ENCODE measurements at regions not wholly inside any gene's neighbourhood (a gene's known extent, or its start where the extent isn't known, plus 50 kb on each side); places are given as distances from the start of the nearest gene placed in this dataset.

- TF ChIP-seq POLR2A (IDR thresholded peaks at IDR 0.05), result no peak
- TF ChIP-seq CTCF (IDR thresholded peaks at IDR 0.05), result no peak
- no peaks in the 10 kb centered on the region for H3K4me1 ChIP-seq
- H3K27me3 ChIP-seq, result no peaks in the 10 kb centered on the region
- DNase-seq (no peak), ATAC-seq (no peak)
- no peak overlapping the region for H3K27ac ChIP-seq
- H3K36me3 ChIP-seq (replicated peaks in 1 of 2; ENCODE audit: insufficient read depth in 1 of 2, low read depth in 2 of 2), result no peaks in the 10 kb centered on the region
- no peaks in the 10 kb centered on the region for H3K9me3 ChIP-seq
- intact Hi-C loops (cut with DNase I), result no loop called here
- 60 to 63% methylated on average over 8 of the region's 8 CpGs for WGBS, 2 donors
- H3K4me3 ChIP-seq, result no peak overlapping the region
Observed at GRCh38 chr19:31168106-31168625, 181.1 kb downstream of the TSHZ3 start.

GRCh38 chr19:31167690-31168089 is 181.5 kb downstream of the TSHZ3 start:
- H3K36me3 ChIP-seq (replicated peaks in 1 of 2; ENCODE audit: insufficient read depth in 1 of 2, low read depth in 2 of 2), result no peaks in the 10 kb centered on the region
- 7 to 16% methylated on average over 8 of the region's 8 CpGs for WGBS, 2 donors
- H3K9me3 ChIP-seq, result no peaks in the 10 kb centered on the region
- ATAC-seq, result no peak
- H3K4me3 ChIP-seq, result no peak overlapping the region
- no peaks in the 10 kb centered on the region for H3K27me3 ChIP-seq
- DNase-seq, result no peak
- intact Hi-C loops (cut with DNase I), result no loop called here
- TF ChIP-seq POLR2A (IDR thresholded peaks at IDR 0.05) (no peak), CTCF (IDR thresholded peaks at IDR 0.05) (no peak)
- no peaks in the 10 kb centered on the region for H3K4me1 ChIP-seq
- H3K27ac ChIP-seq, result no peak overlapping the region

GRCh38 chr19:31166206-31166605 is 183.0 kb downstream of the TSHZ3 start:
- no peaks in the 10 kb centered on the region for H3K4me1 ChIP-seq
- 23 to 42% methylated on average over 2 of the region's 2 CpGs for WGBS, 2 donors
- H3K27ac ChIP-seq, result no peak overlapping the region
- intact Hi-C loops (cut with DNase I), result no loop called here
- no peaks in the 10 kb centered on the region for H3K27me3 ChIP-seq
- ATAC-seq, result no peak
- H3K9me3 ChIP-seq, result no peaks in the 10 kb centered on the region
- no peak overlapping the region for H3K4me3 ChIP-seq
- TF ChIP-seq POLR2A (IDR thresholded peaks at IDR 0.05) (no peak), CTCF (IDR thresholded peaks at IDR 0.05) (no peak)
- H3K36me3 ChIP-seq (replicated peaks in 1 of 2; ENCODE audit: insufficient read depth in 1 of 2, low read depth in 2 of 2), result no peaks in the 10 kb centered on the region
- no peak for DNase-seq

- WGBS, 2 donors, result 12 to 15% methylated on average over 16 to 20 of the region's 20 CpGs
- intact Hi-C loops (cut with DNase I), result no loop called here
- Histone ChIP-seq H3K4me1 (no peaks in the 10 kb centered on the region), H3K27ac (no peak overlapping the region), H3K36me3 (replicated peaks in 1 of 2; ENCODE audit: insufficient read depth in 1 of 2, low read depth in 2 of 2) (no peaks in the 10 kb centered on the region), H3K27me3 (no peaks in the 10 kb centered on the region), H3K9me3 (no peaks in the 10 kb centered on the region), H3K4me3 (no peak overlapping the region)
- no peak for DNase-seq
- TF ChIP-seq CTCF (IDR thresholded peaks at IDR 0.05) (no peak), POLR2A (IDR thresholded peaks at IDR 0.05) (no peak)
- ATAC-seq, result no peak
Observed at GRCh38 chr19:31164791-31165251, 184.4 kb downstream of the TSHZ3 start.

GRCh38 chr19:31160336-31160926 is 188.8 kb downstream of the TSHZ3 start:
- intact Hi-C loops (cut with DNase I), result no loop called here
- Histone ChIP-seq H3K4me1 (no peaks in the 10 kb centered on the region), H3K27me3 (no peaks in the 10 kb centered on the region), H3K4me3 (no peak overlapping the region), H3K9me3 (no peaks in the 10 kb centered on the region), H3K36me3 (replicated peaks in 1 of 2; ENCODE audit: insufficient read depth in 1 of 2, low read depth in 2 of 2) (no peaks in the 10 kb centered on the region), H3K27ac (no peak overlapping the region)
- TF ChIP-seq CTCF (IDR thresholded peaks at IDR 0.05) (no peak), POLR2A (IDR thresholded peaks at IDR 0.05) (no peak)
- 68 to 73% methylated on average over 7 of the region's 7 CpGs for WGBS, 2 donors
- ATAC-seq (no peak), DNase-seq (no peak)

Data from body of pancreas (tissue), 4 donors.